GM19452 (cell line): ENCODE measurements at regions not wholly inside any gene's neighbourhood (a gene's known extent, or its start where the extent isn't known, plus 50 kb on each side); places are given as distances from the start of the nearest gene placed in this dataset.

Experiments used
- ATAC-seq: cut with Tn5 transposase; IDR thresholded peaks from one replicate; pipeline ENCODE4 v1.9.1; 2021; ENCODE audit not compliant: unreplicated experiment

DNA sequence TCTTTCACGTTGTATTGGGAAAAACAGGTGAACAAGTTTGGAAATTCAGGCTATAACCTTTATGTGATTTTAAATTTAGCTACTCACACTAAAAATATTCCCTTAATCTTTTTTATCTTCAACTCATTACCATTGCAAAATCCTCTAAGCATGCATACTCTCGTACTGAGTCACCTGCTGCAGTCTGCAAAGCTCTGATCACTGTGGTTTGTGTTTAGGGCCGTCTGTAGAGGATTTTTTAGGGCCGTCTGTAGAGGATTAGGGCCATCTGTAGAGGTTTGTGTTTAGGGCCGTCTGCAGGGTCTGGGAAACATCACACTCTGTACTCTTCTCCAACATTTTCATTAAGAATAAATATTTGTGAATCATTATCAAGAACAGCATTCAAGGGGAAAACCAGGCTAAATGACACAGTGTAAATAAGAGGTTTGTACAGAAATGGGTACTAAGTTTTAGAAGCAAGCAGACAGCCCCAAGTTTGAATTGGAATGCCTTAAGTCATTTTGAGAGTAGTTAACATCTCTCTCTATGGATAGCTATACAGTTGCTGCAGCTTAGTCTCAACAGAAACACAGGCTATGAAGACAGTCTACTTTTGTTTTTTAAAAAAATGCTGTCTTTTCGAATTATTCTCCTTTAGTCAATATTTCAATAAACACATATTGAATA lies 155.0 kb upstream of the TSLP start:
- no peak for ATAC-seq

DNA sequence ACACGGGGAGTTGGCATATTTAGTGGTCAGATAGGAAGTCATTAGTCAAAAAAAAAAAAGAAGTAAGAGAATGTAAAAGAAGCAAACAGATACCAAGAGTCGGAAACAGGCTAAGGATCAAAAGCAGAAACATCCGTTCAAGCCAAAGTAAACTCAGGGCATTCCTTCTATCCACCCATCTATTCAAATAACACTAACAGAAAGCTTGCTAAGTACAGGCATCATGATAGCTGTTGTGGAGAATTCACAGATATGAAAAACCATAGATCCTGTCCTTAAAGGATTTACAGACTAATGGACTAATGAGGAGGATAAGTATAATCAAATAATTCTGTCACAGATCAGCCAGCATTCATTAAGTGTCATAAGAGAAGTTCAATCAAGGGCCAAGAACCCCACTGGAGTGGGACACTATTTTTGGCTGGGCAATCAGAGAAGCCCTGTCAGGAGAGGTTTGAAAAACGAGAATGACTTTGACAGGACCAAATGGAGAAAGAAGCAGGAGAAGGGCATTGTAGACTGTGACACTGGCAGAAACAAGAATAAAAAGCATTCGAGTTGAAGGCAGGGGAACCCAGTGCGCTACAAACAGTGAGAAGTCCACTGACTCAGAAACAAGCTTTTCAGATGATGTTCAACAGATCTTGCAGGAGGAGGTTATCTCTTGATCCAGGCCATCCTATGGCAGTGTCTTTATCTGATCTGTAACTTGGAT lies 154.2 kb upstream of the TSLP start:
- ATAC-seq = no peak

DNA sequence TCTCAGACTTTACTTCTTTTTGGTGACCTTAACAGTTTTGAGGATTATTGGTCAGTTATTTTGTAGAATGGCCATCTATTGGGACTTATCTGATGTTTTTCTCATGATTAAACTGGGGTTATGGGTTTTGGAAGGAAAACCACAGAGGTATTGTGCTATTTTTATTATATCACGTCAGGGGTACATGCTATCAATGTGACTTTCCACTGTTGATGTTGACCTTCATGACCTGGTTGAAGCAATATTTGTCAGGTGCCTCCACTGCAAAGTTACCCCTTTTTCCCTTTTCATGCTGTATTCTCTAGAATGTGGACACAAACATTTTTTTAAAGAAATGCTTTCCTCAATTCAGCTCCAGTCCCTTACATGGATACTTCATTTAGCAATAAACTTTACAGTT lies 152.8 kb upstream of the TSLP start:
- no peak for ATAC-seq

DNA sequence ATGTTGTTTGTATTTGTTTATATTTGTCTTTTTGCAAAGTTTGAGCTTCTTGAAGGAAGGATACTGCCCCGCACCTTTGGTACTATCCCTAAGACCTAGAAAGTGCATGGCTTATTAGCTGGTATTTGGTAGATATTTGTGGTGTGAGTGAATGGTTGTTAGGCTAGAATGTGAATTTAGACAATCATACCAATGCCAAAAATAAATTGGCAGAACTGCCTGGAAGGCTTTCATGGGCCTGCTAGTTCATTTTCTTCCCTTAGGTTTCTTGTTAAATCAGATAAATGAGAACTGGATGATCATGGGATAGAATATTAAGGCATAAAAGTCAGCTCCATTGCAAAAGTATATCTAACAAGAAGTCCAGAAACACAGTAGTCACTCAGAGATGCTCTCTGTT lies 147.5 kb upstream of the TSLP start:
- no peak for ATAC-seq

DNA sequence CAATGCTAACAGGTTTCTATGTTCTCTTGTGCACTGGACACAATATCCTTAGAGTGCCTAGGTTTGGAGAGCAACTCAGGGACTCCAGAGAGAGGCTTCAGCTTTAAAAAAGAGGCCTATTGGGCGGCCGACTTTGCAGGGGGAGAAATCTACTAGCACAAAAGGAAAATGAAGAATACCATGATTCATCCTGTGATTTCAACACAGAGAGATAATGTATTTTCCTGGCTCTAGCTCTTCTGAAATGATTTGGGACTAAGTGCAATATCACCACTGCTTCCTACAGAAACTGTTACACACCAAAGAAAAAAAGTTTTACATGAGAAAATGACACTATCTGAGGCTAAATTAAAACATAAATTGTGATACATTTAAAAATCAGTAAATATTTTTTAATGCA lies 146.1 kb upstream of the TSLP start:
- ATAC-seq = no peak

DNA sequence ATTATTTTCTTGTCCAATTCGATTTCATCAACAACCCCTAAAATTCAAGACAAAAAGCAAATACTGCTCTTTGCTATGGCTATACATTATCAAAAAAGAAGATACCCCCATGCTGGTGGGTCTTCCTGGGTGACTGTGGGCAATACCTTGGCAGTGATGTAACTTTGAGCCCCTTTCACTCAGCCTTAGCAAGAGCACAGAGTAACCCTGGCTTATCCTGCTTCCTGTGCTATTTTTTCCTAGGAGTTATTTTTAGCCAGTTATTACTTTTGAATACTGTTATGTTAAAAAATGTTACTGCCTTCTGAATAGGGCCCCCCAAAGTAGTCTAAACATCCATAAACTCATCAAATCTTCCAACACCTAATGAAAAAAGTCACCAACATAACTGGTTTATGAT lies 145.6 kb upstream of the TSLP start:
- no peak for ATAC-seq

DNA sequence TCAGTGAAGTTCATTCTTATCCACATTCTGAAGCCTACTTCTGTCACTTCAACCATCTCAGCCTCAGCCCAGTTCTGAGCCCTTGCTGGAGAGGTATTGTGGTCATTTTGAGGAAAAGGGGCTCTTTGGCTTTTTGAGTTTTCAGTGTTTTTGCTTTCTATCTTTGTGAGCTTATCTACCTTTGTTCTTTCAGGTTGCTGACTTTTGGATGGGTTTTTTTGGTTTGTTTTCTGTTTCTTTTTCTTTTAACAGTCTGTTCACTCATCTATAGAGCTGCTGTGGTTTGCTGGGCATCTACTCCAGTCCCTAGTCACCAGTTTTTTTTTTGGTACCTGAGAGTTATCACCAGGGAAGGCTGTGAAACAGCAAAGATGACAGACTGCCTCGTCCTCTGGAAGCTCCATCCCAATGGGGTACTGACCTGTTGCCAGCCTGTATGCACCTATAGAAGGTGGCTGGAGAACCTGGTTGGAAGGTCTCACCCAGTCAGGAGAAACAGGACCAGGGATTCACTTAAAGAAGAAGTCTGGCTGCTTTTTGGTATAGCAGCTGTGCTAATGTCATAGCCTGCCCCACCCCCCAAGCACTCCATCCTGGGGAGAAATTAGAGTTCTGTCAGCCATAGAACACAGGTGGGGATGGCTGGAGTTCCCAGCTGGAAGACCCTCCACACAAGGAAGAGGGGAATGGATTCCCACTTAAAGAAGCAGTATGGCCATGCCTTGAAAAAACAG lies 138.6 kb upstream of the TSLP start:
- ATAC-seq = peak; percentile 55

DNA sequence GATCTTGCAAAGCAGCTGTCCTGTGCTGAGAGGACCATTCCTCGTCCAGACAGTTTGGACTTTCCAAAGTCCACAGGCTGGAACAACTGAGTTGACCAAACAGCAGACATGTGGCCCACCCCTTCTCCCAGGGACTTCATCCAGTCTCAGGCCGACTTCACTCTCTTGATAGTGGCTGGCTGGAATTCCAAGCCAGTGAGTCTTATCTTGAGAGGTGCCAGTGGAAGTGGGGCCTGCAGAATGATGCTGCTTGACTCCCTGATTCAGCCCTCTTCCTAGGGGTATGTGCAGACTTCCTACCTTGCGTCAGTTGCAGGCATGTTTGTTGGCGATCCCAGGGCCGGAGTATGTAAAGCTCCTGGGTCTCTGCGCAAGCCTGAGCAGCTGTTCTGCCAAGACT lies 131.4 kb upstream of the TSLP start:
- no peak for ATAC-seq

DNA sequence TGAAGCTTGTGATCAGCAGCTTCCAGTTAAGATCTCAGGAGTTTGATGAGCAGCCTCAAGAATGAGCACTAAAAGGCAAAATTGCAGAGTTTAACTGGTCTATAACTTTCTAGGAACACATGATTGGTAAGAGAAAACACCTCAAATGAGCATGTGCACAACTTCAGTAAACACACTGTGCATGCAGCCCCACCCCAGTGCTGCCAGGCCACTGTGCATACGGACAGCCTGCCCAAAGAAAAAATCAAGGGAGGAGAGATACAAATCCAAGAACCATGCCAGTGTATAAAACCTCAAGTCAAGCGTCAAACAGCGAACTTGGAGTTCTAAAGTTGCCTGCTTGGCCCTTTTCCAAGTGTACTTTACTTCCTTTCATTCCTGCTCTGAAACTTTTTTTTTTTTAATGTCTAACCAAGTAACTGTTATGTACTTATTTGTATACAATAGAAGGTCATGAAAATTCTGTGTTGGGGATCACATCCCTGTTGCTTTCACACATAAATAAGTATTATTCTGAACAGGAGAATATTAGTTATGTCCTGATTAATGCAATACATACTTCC lies 125.6 kb upstream of the TSLP start:
- no peak for ATAC-seq

DNA sequence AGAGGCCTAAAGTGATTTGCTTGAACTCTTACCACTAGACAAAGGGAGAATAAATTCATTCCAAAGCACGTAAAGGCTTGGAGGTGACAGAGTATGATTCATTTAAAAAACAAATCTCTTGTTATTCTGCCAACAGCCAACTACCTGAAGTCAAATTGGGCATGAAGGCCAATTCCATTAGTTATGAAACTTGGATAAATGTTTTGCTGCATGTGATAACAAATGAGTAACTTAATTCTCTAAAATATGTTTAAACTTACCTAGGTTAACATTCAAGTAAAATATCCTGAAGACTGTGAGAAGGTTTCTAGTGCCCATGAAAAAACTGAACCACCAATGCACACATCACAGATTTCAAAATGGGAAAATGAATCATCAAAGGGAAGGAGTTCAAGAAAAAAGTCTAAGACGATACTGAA lies 120.1 kb upstream of the TSLP start:
- no peak for ATAC-seq

DNA sequence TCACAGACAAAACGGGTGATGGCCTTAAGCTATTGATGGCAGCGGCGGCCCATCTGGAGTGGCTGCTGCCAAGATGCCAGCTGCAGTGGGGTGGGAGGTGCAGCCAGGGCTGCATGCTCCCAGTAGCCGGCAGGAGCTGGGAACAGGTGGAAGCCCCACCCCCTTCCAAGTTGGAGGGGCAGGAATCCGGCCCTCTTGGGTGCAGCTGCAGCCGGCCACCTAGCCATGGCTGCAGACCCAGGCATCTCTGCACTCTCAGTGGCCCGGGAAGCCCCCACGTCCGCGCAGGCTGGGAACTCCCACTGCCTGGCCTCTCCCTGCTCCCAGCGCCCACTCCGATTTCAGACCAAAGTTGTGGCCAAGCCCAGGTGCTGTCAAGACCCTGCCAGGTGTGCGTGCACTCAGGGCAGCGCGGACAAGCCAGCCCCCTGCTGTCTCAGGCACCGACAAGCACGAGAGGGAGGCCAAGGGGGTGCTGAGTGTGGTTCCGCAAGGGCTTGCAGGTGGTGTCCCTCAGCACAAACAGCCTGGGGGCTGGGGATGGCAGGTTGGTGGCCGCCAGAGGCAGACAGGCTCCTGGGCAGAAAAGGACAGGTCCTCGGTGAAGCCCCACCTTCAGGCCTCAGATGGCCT lies 115.1 kb upstream of the TSLP start:
- ATAC-seq = no peak

DNA sequence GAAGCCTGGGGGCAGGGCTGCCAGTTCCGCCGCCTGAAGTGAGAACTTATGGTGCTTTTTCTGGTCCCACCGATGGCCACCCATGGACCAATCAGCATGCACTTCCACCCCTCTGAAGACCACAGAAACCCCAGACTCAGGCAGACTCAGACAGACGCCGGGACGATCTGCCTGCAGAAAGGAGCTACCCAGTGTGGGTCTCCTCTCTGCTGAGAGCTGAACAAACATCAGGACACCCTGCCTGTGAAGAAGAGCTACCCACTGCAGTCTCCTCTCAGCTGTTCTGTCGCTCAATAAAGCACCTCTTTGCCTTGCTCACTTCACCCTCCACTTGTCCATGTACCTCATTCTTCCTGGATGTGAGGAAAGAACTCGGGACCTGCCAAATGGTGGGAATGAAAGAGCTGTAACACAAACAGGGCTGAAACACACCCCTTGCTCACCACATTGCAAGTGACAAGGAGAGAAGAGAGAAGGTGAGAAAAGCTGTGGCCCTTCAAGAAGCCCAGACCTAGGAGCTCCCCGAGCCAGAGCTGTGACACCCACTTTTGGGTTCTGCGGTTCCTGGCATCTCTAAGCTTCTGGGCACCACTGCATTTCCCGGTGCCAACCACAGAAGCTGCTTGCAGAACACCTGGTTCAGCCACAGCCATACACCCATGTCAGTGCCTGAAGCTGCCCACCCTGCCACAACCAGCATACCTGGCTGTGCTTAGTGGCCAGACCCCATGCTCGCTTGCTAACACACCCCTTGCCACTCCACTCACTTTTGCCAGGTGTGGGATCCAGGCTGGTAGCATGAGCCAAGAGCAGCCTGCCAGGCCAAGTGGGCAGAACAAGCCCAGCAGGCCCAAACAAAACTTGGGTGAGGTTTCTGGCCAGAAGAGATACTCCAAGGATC lies 114.3 kb upstream of the TSLP start:
- ATAC-seq = no peak

DNA sequence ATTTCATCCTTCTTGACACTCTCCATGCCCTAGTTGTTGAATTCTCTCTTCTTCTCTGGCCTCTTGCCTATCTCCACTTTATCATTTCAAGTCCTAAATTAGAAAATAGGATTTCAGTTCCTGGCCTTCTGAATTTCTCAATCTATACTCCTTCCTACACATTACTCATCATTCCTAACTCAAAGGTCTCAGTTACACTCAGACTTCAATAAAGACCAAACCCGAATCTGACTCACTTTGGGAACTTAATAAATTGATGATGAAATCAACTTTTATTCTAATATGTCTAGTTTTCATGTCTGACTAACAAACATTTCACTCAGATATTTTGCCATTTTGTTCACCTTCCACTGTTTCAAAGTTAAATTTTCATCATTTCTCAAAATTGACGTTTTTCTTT lies 113.6 kb upstream of the TSLP start:
- ATAC-seq = no peak

DNA sequence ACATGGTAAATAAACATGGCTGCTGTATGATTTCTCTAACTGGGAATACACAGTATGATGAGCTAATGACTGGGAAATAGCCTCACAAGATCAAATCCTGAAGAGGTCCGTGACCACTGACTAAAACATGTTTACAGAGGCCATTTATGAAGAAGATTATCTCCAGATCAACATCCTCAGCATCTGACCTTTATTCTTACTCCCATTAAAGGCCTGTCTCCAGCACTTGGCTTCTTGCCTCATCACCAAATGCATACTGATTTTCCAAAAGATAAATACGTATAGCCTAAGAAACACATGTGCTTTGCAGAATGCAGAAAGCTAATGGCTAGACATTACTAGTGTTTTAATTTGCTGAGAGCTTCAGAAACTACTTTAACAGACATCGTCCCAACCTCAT lies 108.0 kb upstream of the TSLP start:
- no peak for ATAC-seq

DNA sequence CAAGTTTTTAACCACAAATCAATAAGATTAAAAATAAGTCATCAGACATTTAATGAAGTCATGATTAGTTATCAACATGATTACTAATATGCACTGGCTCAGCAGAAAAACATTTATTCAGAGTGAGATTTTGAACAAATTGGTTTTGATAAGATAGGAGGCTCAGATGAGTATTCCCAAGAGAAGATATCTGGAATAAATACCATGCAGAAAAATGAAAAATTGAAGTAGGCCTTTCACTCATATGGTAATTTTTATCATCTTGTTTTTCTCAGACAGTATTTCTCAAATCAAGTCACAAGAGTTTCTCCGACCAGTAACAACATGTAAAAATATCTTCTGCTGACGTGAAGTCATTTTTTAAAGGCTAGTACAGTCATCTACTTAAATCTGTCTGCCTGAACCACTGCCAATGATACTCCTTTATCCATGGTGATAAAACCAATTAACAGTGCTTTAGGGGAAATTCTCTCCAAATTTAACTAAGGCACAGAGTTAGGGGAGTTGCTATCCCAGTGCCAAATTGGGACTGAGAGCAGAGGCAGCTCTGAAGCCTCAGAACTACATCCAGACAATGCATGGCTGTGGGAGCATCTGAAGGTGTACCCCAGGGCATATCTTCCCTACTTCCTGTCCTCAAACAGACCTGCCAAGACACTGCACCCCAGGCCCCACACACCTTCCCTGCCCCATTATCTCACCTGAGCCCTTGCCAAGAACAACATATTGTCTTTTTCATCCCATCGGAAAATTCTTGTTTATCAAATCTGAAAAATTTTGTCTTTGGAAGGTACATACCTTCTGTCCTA lies 105.5 kb upstream of the TSLP start:
- ATAC-seq = no peak

DNA sequence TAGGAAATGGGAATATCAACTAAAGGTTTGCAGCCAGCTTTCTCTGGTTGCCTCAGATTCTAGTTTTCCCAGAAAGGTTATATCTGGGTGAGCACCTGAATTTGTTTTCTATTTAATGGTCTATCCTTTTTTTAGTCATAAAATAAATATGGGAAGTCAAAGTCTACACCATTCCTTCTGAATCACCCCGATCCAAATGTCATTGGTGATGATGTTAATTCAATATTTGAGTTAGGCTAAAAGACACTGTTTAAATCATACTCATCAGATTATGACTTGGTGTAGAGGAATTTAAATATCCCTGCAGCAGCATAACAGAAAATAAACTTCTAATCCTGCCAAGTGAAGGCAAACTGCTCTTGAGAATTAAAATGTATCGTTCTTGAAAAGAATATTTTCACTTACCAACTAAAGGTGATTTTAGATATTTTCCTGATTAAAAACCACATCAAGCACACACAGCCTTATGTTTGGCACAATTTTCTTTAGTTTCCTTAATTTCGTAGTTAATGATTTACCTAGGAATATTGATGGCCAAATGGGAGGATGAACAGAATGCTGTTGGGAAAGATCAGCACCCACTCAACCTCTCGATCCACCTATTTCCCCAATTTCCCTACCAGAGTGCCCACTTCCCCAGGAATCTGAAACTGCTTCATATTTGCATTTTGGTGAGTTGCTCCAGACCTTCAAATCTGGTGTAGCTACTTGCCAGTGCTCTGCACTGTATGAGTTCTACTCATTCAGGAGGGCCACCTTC lies 103.1 kb upstream of the TSLP start:
- ATAC-seq = no peak

DNA sequence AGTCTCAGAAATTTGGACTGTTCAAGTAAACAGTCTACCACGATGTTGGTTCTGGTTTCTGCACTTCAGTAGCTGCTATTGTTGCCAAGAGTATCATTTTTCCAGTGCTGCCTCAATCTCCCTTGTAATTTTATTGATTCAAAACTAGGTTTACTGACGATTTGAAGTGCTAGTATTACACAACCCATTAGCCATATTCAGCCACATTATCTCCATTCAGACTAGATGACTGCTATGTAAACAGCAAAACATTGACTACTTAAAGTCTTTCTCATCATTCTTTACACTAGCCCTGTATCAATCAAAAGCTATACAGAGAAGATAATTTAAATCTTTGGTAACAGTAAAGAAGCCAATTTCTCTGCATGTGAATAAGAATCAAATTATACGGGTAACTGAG lies 102.0 kb upstream of the TSLP start:
- no peak for ATAC-seq

DNA sequence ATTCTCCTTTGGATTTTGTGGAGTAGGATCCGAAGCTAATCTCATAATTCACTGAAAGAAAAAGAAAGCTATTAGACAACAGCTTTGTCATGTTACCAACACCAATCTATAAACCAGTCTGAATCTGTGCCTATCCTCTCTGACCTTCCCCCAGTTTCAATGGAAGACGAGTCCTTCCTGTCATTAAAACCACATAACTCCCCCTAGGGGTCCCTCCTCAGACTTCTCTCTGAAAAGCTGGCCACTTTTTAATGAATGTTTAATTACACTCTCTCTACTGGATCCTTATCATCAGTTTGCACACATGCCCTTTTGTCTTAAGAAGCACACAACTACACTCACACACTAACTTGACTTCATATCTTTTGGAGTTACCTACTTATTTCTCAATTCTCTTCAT lies 98.0 kb upstream of the TSLP start:
- no peak for ATAC-seq

DNA sequence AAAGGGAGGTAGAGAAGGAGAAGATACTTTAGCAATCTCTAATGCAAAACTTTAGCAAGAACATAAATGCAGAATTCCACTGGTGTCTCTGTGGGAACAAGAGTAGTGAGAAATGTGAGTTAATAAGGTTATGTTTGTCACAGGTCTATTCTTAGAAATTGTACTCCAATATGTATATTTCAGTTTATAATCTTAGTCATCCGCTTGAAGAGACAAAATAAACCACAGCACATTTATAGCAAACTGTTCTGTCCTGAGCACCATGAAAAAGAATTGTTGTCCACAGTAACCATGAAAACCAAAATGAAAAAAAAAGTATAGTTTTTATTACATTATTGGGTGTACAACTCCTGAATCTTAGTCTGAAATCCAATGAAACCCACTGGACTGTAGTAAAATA lies 93.6 kb upstream of the TSLP start:
- ATAC-seq = no peak
